GM04504 (cell line): ENCODE measurements at regions not wholly inside any gene's neighbourhood (a gene's known extent, or its start where the extent isn't known, plus 50 kb on each side); places are given as distances from the start of the nearest gene placed in this dataset.
"Not testable (repeated sequence)": the region's sequence is repeated elsewhere in the genome, so short reads cannot be mapped to it uniquely, and the experiment has no call there.

ENCODE experiments used
- DNase-seq: peaks from one replicate; pipeline ENCODE4 v3.0.0-alpha.2; 2012; ENCODE audit warnings: low read depth

DNA sequence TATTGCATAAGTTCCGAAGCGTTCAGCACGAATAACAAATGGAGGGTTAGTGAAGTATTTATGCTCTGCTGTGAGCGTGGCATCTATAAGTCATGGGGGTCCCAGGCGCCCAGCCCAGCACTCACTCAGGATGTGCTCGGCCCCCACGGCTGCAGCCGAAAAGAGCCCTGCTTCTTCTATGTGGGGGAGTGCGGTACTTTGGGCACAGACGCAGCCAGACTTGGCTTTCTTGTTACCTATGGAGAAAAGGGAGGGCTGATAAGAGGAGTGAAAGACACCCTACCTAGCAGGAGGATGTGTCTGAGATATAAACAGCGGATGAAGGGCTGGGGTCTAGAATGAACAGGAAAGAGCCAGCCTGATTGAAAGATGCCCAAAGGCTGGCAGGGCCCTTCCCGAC is 51.4 kb downstream of the MRPL36 start:
- no peak for DNase-seq

DNA sequence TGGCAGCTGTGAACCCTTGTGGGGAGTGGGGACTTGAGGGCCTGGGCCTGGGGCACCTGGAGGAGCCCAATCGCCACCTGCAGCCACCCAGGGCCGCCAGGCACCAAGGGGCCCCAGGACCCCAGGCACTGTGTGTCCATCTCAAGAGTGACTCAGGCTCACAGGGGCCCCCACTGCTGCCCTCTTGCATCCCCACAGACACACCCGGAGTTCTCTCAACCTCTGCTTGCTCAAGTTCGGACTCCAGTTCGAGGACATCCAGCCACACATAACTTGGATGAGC is 51.9 kb downstream of the MRPL36 start:
- DNase-seq, result no peak

DNA sequence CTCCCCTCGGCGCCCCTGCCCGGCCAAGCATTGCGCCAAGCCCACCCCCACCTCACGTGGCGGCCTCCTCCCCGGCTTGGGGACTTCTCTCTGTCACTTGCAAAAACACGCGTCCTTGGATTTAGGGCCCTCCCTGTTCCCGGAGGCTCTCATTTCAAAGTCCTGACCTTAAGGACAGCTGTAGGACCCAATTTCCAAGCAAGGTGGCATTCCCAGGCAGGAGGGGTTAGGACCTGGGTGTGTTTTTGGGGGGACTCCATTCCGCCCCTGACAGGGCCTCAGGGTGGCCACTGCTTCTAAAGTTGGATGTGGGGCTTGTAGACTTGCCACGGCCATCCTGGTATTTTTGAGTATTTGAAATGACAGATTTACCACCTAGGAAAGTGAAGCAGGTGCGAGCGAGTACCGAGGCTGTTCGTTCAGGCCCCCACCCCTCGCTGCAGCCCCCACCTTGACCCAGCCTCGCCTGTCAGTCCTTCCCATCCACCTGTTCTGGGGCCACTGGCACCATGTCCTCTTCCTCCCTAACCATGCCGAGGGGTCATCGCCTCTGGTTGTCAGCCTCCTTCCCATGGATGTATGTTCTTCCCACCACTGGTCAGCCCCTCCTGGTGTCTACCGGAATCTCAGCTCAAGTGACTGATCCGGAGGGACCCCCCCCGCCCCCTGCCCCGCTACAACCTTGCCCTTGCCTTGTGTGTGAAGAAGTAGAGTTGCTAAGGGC is 52.4 kb downstream of the MRPL36 start:
- DNase-seq, result no peak

DNA sequence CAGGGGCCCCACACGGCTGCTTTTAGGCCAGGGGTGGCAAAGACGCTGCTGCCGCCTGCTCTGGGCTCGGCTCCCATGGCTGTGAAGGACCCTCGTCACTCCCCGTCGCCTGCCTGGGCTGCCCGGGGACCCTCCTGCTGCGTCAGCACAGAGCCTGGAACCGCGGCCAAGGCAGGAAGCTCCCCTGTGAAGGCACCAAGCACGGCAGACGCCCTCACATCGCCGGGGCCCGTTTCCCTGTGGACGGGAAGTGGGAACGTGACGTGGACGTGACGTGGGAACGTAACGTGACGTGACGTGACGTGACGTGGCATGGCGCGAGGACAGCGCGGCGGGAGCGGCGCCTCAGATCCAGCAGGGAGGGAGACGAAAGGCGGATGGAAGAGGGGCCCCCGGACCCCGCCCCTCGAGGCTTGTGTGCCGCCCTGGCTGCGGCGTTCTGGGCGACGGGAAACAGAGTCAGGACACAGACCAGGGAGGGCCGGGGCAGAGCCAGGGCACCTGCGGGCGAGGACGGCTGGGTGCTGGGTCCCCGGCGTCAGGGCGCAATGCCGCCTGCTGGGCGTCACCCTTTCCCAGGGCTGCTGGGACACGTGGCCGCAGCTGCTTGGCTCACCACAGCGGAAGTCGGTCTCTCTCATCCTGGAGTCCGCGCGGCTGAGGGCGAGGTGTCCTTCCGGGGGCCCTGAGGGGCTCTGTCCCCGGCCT is 53.1 kb downstream of the MRPL36 start:
- DNase-seq, result no peak

DNA sequence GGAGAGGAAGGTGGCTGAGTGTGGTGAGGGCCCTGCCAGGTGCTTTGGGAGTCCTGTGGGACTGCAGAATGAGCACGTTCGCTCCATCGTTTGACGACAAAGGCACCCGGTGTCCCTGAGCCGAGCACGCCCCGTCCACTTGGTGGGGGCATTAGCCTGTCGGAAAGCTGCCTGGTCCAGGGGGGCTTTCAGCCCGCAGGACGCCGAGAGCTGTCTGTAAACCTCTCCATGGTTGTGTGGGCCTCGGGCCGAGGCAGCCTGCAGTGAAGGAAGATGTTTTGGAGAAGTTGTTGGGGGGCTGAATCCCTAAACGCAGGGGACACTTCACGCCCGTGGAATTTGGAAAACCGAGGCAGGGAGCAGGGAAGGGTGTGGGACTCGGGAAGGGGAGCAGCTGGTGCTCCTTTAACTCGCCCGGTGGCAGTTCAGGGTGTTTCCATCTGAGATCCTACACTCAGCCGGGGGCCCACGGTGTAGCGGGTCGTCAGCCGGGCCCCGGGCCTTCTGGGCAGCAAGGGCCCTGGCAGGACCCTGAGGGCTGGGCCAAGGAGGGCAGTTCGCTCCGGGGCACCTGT is 53.8 kb downstream of the MRPL36 start:
- DNase-seq, result no peak

DNA sequence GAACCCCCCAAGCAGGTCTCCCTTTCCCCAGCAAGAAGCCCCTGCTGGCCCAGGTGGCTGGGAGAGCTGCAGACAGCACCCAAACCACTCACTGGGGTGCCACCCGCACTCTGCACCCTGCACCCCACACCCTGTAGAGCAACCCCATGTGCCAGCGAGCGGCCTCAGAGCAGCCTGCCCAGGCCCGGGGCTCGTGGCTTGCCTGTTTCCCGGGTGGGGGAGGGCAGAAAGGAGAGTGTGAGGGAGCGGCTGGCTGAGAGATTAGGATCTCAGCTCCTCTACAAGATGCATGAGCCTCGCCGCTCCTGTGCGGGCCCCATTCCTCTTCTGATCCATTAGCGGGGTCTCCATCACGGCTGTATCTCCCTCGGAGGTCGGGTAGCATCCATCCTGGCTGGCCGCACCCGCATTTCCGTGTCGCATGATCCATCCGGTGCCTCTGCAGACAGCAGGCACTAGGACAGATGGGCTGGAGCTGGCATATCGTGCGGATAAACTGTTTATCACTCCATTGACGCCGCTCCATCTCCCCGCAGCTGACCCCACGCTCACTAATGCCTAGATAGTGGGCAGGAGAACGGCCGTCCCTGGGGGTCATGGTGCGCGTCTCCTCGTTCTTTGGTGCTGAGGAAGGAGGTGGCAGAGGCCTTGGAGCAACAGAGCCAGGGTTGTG is 54.4 kb downstream of the MRPL36 start:
- no peak for DNase-seq

DNA sequence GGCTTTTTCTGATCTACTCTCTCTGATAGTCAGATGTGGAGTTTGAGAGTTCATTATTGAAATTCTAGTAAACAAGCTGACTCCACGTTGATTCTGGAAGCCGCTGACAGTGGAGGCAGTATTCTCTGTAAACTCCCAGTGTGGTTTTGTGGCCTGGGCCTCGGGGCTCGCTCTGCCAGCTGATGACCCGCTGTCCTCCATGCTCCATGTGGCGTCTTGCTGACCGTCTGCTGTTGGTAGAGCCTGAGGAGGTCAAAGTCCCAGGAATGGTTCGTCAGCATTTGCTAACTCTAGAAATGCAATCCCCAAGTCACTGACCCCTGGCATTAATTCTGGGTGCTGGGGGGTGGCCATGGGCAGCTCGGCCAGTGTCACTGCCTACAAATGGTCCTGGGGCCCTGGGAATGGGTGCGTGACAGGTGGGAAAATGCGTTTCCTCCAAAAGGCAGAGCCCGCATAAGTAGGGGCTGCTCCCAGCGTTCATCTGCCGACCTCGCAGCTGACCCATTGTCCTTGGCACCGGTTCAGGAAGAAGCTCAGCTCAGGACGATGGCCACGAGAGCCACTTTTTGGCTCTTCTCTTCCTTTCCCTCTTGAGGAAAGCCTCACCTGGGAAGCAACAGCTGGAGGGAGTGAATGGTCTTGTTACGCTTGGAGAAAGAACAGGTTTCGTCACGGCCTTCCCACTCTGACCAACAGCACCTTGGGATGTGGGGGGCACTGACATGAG is 55.1 kb downstream of the MRPL36 start:
- no peak for DNase-seq

DNA sequence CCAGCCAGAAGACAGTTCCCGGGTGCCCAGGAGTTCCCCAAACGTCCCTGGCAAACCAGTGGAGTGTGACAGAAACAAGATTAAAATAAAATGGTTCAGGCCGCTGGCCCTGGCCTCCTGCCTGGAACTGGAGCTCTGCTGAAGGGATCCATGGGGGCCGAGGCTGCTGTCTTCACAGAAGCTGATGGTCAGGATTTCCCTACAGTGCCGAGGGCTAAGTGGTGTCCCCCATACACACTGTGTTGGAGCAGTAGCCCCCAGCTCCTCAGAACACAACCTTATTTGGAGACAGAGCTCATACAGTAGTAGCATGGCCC is 55.9 kb downstream of the MRPL36 start:
- DNase-seq, result no peak

DNA sequence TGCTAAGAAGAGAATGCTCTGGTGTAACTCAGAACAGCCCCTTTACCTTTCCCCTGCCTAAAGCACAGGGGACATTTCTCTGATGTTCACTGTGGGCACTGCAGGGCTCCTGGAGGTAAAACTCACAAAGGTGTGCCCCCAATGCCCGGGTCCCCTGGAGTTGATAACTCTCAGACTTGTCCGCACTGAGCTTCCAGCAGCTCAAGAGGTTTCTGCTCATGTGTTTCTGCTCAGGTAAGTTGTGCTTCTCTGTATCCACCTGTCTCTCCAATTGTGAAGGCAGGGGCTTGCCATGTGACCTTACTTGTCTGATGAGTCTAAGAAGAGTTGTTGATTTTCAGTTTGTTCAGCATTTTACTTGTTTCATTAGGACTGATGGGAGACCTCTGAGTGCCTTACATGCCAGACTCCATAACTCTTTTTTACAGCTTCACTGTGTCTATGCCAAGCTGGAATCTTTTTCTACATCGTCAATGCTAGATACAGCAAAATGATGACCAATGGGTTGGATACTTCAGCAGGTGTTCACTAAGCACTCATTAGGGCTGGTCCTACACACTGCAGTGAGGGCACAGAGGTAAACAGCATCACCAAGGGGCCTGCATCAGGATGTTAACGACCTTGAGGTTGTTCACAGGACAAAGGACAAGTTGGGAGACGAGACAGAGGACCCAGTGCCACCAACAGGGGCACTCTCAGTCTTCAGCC is 56.4 kb downstream of the MRPL36 start:
- DNase-seq, result no peak

DNA sequence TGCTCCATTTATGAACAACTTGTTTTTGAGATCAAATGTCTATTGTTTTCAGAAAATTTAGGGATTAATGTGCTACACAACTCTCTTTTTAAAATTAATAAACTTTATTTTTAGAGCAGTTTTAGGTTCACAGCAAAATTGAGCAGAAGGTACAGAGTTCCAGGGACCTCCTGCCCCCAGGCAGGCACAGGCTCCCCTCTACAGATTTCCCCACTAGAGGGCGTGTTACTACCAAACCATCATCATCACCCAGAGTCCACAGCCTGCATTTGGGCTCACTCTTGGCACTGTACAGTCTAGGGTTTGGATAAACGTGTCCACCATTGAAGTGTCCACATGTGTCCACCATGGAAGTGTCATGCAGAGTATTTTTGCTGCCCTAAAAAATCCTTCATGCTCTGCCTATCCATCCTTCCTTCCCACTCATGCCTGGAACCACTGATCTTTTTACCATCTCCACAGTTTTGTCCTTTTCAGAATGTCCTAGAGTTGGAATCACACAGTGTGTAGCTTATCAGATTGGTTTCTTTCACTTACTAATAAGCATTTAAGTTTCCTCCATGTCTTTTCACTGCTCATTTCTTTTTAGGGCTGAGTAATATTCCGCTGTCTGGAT is 61.7 kb downstream of the MRPL36 start:
- no peak for DNase-seq

DNA sequence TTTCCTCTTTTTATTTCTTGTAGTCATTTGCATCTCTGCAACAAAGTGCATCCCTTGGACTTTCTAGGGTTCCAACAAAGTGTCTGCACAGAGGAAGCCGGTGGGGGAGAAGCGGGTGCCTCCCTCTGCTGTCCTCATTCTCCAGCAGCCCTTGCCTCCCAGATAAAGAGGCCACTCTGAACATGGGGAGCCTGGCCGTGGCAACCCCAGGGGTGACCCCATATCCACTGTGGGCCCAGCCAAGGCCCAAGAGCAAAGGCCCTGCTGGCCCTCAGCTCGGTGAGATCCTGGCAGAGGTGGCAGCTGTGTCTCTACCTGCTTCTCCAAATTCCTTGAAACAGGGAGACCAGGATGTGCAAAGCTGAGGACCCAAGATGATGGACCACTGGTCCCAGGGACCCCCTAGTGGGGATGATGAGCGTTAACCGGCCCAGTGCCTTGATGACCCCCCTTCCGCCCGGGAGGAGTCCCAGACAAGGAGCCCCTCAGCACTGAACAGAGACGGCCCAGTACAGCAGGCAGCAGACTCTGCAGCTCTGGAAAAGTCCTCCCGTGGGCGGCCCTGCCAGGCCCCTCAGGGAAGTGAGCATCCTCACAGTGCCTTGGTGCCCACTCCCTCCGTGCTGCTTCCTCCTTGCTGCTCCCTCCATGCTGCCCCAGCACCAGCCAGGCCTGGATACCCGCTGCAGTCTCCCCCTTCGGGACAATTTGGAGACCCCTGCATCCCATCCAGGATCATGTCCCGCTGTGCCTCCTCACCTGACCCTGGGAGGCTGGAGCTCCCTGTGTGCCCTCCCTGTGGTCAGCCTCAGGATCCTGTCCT is 62.5 kb downstream of the MRPL36 start:
- DNase-seq, result no peak

DNA sequence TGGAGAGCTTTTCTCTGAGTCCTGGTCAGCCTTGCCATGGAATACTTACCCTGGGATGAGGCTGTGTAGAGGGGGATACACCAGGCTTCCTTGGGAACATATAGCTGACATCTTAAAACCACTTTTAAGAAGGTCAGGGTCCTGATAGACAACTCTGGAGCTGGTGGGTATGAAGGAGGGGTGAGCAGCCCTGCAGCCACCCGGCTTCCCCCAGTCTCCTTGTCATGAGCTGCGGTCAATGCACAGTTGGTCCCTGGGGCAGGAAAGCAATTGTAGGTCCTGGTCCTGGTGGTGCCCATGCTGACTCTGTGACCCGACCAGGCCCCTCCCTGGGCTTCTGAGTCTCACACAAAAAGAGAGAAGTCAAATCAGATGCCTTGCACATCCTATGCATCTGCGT is 63.6 kb downstream of the MRPL36 start:
- DNase-seq, result no peak

DNA sequence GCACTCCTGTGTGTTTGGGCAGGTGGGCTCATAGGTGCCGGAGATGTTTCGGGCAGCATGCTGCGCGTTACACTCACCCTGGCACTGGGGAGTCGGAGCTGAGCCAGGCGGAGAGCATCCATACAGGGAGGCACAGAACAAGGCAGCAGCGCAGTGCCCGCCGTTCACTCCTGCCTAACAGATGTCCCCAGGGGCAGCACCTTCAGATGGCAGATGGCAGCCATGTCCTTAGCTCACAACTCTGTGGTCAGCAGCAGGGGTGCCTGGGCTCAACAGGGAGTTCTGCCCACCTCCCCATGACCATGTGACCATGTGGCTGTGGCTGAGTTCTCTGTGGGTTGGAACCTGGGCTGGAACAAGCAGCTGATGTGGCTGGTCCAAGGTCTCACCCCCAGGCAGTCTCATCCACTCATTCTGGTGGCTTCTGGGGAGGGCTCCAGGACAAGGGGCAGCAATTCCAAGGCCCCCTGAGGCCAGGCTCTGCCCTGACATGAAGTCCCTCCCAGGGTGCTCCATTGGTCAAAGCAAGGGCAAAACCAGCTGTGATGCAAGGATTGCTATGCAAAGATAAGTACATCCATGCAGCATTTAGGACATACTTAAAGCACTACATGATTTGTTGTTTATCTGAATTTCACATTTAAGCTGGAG is 64.2 kb downstream of the MRPL36 start:
- DNase-seq, result no peak

DNA sequence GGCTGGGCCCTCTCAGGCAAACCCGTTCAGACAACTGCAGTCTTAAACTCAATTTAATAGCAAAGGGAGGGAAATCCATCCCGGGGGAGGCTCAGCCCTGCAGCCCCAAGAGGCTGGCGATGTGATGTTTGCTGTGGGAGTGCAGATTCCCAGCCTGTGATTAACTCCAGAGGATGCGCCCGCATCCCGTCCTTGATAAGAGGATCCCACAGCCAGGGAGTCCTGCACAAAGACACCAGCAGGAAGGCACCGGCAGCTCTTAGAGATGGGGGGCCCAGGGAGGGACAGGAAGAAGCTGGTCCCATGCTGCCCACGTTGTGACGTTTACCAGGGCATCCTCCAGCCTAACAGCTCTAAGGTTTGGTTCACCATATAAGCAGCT is 64.7 kb downstream of the MRPL36 start:
- no peak for DNase-seq

DNA sequence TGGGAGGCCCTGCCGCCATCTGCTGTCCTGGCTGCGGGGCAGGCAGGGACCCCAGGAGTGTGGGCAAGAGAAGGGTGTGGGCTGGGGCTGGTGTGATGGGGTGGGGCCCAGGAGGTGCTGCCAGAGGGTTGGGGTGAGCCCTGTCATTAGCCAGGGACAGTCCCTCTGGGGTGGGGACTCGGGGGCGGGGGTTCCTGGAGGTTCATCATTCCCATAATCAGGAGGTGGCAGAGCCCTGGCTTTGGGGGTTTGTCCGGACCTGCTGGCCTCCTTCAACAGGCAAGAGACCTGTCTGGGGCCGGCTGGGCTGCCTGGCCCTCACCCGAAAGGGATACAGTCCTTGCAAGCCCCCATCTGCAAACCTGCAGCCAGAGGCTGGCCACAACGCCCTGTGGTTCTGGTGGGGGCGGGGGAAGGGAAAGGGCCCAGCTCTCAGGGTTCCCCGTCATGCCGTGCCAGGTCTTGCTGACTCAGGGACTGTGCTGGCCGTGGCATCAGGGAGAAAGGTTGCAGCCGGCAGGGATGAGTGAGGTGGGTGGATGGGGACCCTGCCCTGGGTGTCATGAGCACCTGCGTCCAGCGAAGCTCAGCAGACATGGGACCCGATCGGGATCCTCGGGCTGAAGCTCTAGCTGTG is 65.2 kb downstream of the MRPL36 start:
- no peak for DNase-seq

DNA sequence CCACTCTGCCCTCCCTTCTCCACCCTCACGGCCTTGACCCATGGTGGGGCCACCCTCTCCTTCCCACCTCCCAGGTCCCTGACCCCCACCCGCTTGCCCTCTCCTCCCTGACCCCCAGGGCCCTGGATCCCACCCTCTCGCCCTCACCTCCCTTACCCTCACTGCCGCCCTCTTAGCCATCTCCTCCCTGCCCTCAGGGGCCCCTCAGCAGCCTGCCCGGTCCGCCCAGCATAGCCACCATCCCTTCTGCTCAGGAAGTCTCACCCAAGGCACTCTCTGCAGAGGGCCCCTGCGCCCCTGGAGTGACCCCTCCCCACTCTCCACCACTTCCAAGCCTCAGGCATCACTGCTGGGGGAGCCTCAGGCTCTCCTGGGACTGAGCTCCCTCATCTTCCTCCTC is 66.3 kb downstream of the MRPL36 start:
- DNase-seq, result no peak

DNA sequence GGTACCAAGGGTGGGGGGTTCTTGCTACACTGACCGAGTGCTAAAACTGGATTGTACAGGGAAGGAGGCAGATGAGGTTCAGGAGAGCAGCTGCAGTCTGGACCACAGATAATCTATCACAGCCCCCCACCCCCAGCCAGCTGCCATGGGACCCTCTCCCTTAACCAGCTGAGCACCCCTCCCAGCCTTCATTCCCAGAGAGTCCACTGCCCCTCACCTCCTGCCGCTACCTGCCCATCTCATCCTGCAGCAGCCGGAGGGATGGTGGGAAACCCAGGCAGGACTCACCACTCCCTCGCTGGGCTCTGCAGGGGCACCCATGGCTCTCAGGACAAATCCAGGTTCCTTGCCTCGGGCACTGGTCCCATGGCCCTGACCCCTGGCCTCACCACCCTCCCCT is 66.7 kb downstream of the MRPL36 start:
- DNase-seq, result no peak

DNA sequence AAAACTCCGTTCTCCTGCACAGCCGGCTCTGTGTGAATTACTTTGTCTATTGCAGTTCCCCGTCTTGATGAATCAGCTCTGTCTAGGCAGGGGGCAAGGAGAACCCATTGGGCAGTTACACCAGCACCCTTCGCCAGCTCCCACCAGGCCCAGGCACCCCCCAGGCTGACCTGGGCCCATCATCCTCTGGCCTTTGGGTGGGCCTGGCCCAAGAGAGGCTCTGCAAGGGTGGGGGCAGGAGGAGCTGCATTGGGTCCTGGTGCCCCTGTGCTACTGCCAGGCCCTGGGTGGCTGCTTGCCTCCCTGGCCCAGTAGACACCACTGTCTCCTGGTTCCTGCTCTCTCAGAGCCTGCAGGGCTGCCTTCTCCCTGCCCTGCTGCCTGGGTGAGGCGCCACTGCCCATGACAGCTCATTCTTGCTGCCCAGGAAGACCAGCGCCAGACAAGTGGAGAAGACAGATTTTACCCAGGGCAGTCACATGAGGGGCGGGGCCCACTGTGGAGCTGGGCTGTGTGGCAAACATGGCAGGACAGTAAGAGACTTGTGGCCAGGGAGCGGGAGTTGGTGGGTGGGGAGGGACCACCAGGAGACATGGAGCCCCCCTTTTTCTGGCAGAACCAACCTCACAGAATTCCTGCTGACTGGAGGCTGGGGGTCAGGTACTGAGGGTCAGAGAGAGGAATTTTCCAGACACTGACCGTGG is 67.2 kb downstream of the MRPL36 start:
- DNase-seq, result no peak

DNA sequence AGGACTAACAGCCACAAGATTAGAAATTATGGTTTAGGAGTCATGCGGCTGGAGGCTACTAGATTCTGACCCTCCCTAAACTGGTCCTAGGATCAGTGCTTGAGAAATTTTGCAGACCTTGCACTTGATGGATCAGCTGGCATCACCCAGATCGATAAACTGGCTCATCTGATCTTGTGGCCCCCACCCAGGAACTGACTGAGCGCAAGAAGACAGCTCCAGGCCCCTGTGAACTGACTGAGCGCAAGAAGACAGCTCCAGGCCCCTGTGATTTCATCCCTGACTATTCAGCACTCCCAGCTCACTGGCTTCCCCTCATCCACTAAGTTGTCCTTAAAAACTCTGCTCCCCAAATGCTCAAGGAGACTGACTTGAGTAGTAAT is 67.8 kb downstream of the MRPL36 start:
- not testable (repeated sequence) for DNase-seq
